ENCODE measurements at regions not wholly inside any gene's neighbourhood (a gene's known extent, or its start where the extent isn't known, plus 50 kb on each side); places are given as distances from the start of the nearest gene placed in this dataset.

- no peak for DNase-seq (ENCODE audit: low spot score)
- H3K27ac Mint-ChIP-seq (ENCODE audit: unreplicated experiment): no peak overlapping the region
- H3K36me3 Mint-ChIP-seq (ENCODE audit: low read depth, unreplicated experiment): no peaks in the 10 kb centered on the region
Observed at GRCh38 chr17:31740611-31741082, 118.4 kb downstream of the COPRS start.

GRCh38 chr17:31738996-31739699 lies 119.9 kb downstream of the COPRS start:
- DNase-seq (ENCODE audit: low spot score): no peak
- H3K27me3 Mint-ChIP-seq (ENCODE audit: unreplicated experiment): no peaks in the 10 kb centered on the region
- H3K4me3 Mint-ChIP-seq (ENCODE audit: unreplicated experiment): no peak overlapping the region
- TF ChIP-seq, protein P1, sequence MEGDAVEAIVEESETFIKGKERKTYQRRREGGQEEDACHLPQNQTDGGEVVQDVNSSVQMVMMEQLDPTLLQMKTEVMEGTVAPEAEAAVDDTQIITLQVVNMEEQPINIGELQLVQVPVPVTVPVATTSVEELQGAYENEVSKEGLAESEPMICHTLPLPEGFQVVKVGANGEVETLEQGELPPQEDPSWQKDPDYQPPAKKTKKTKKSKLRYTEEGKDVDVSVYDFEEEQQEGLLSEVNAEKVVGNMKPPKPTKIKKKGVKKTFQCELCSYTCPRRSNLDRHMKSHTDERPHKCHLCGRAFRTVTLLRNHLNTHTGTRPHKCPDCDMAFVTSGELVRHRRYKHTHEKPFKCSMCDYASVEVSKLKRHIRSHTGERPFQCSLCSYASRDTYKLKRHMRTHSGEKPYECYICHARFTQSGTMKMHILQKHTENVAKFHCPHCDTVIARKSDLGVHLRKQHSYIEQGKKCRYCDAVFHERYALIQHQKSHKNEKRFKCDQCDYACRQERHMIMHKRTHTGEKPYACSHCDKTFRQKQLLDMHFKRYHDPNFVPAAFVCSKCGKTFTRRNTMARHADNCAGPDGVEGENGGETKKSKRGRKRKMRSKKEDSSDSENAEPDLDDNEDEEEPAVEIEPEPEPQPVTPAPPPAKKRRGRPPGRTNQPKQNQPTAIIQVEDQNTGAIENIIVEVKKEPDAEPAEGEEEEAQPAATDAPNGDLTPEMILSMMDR (IDR thresholded peaks at IDR 0.05; ENCODE audit: unreplicated experiment): no peak
- H3K36me3 Mint-ChIP-seq (ENCODE audit: low read depth, unreplicated experiment): no peaks in the 10 kb centered on the region
- H3K4me1 Mint-ChIP-seq (ENCODE audit: unreplicated experiment): peaks cover under 1% of the 10 kb centered on the region
- no peak overlapping the region for H3K27ac Mint-ChIP-seq (ENCODE audit: unreplicated experiment)
- no peaks in the 10 kb centered on the region for H3K9me3 Mint-ChIP-seq (ENCODE audit: unreplicated experiment)

More at GRCh38 chr17:31740611-31741082, 118.4 kb downstream of the COPRS start:
- Mint-ChIP-seq H3K4me3 (ENCODE audit: unreplicated experiment) (no peak overlapping the region), H3K9me3 (ENCODE audit: unreplicated experiment) (no peaks in the 10 kb centered on the region), H3K27me3 (ENCODE audit: unreplicated experiment) (no peaks in the 10 kb centered on the region), H3K4me1 (ENCODE audit: unreplicated experiment) (peaks cover 2% of the 10 kb centered on the region)
- TF ChIP-seq, protein P1 (IDR thresholded peaks at IDR 0.05; ENCODE audit: unreplicated experiment): no peak

- DNase-seq (ENCODE audit: low spot score): no peak
- no peaks in the 10 kb centered on the region for H3K36me3 Mint-ChIP-seq (ENCODE audit: low read depth, unreplicated experiment)
- H3K27me3 Mint-ChIP-seq (ENCODE audit: unreplicated experiment): no peaks in the 10 kb centered on the region
- H3K27ac Mint-ChIP-seq (ENCODE audit: unreplicated experiment): no peak overlapping the region
- H3K4me3 Mint-ChIP-seq (ENCODE audit: unreplicated experiment): no peak overlapping the region
- H3K4me1 Mint-ChIP-seq (ENCODE audit: unreplicated experiment): no peaks in the 10 kb centered on the region
- H3K9me3 Mint-ChIP-seq (ENCODE audit: unreplicated experiment): no peaks in the 10 kb centered on the region
- TF ChIP-seq, protein P1 (IDR thresholded peaks at IDR 0.05; ENCODE audit: unreplicated experiment): no peak
Observed at GRCh38 chr17:31738488-31738887, 120.6 kb downstream of the COPRS start.

DNA sequence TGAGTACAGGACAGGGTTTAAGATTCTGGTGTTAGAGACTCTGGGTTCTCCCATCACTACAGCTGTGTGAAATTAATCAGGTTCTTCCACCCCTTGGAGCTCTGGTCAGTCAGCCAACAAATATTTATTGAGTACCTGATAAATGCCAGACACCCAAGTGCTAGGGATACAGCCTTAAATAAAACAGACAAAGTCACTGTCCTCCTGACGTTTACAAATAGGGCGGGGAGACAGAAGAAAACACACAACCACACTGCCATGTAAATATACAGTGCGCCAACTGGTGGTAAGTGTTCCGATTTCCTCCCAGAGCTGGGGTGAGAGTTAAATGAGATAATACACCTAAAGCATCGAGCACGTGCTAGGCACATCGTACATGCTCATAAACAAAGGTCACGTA lies 121.0 kb downstream of the COPRS start:
- no peaks in the 10 kb centered on the region for H3K27me3 Mint-ChIP-seq (ENCODE audit: unreplicated experiment)
- DNase-seq (ENCODE audit: low spot score): no peak
- H3K9me3 Mint-ChIP-seq (ENCODE audit: unreplicated experiment): no peaks in the 10 kb centered on the region
- no peak overlapping the region for H3K4me3 Mint-ChIP-seq (ENCODE audit: unreplicated experiment)
- no peak overlapping the region for H3K27ac Mint-ChIP-seq (ENCODE audit: unreplicated experiment)
- TF ChIP-seq, protein P1 (IDR thresholded peaks at IDR 0.05; ENCODE audit: unreplicated experiment): no peak
- no peaks in the 10 kb centered on the region for H3K4me1 Mint-ChIP-seq (ENCODE audit: unreplicated experiment)
- no peaks in the 10 kb centered on the region for H3K36me3 Mint-ChIP-seq (ENCODE audit: low read depth, unreplicated experiment)

DNA sequence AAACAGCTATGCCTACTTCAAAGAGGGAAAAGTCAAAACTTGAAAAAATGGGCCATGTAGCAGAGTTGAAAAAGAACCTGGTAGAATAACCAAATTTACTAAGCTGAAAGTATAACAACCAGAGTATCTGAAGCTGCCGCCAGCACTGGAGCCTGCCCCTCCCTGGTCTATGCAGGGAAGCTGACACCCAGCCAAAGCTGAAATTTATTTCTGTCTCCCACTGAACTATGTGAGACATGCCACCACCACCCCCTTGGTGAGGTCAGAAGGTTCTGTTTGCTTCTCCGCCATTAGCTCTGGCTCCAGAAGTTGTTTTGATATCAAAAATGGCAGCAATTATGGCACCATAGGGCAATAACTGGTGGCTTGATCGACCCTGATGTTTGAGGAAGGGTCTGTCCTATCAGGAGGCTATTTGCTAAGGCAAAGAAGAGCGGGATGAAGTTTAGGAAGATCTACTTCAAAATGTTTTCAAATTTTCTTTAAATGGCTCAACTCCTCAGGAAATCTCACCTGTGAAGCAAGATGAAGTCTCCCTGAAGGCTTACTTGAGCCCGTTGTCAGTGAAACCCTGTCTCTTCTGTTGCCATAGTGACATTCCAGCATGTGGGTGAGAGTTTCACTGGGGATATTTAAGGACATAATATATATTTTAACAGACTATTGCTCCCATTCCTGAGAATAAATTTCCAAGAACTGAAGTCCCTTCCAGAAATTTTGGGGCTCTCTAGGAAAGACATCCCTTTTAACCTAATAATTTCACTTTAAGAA lies 122.0 kb downstream of the COPRS start:
- H3K9me3 Mint-ChIP-seq (ENCODE audit: unreplicated experiment): no peaks in the 10 kb centered on the region
- no peak for DNase-seq (ENCODE audit: low spot score)
- no peak overlapping the region for H3K27ac Mint-ChIP-seq (ENCODE audit: unreplicated experiment)
- H3K27me3 Mint-ChIP-seq (ENCODE audit: unreplicated experiment): no peaks in the 10 kb centered on the region
- TF ChIP-seq, protein P1 (IDR thresholded peaks at IDR 0.05; ENCODE audit: unreplicated experiment): no peak
- H3K4me3 Mint-ChIP-seq (ENCODE audit: unreplicated experiment): no peak overlapping the region
- no peaks in the 10 kb centered on the region for H3K36me3 Mint-ChIP-seq (ENCODE audit: low read depth, unreplicated experiment)
- H3K4me1 Mint-ChIP-seq (ENCODE audit: unreplicated experiment): no peaks in the 10 kb centered on the region
